PFSK-1 (cell line): ENCODE measurements at regions not wholly inside any gene's neighbourhood (a gene's known extent, or its start where the extent isn't known, plus 50 kb on each side); places are given as distances from the start of the nearest gene placed in this dataset.

Source experiments
- POLR2AphosphoS5 ChIP-seq: IDR thresholded peaks from 2 replicates; pipeline ENCODE4 v1.6.1; 2012; ENCODE audit warnings: low read depth, mild to moderate bottlenecking, control low read depth, low read length, moderate library complexity
- TAF1 ChIP-seq: IDR thresholded peaks from 2 replicates; pipeline ENCODE4 v1.6.1; 2012; ENCODE audit warnings: low read length, control low read depth, borderline replicate concordance; ENCODE audit not compliant: insufficient read depth

DNA sequence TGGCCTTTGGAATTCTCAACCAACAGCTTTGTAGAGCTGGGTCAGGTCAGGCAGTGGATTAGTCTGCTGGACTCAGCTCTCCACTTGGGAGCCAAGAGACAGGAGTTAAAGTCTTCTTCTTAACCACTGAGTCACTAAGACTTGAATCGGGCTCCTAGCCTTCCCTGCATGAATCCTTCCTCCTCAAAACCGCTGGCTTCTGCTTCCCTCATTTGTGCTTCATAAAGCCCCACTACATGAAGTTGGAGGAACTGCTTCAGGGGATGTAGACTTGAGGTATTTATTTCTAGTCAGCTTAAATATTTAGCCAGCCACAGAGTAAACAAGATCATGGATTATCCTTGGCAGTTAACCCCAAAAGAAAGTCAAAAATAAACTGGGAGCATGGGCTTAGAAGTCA, 536.3 kb upstream of the TNP1 start:
- TF ChIP-seq POLR2AphosphoS5 (no peak), TAF1 (no peak)
